ENCODE measurements at regions not wholly inside any gene's neighbourhood (a gene's known extent, or its start where the extent isn't known, plus 50 kb on each side); places are given as distances from the start of the nearest gene placed in this dataset.

- DNase-seq (ENCODE audit: low read depth) = no peak
Measured at GRCh38 chr2:59000796-59001195, 759.7 kb upstream of the FANCL start.

- no peak for DNase-seq (ENCODE audit: low read depth)
Measured at GRCh38 chr2:58992062-58992706, 751.1 kb upstream of the FANCL start.

GRCh38 chr2:58991357-58991756 is 750.2 kb upstream of the FANCL start:
- no peak for DNase-seq (ENCODE audit: low read depth)

- no peak for DNase-seq (ENCODE audit: low read depth)
Measured at GRCh38 chr2:58985541-58985940, 744.4 kb upstream of the FANCL start.

GRCh38 chr2:58984731-58985130 is 743.6 kb upstream of the FANCL start:
- DNase-seq (ENCODE audit: low read depth) = no peak

GRCh38 chr2:58983111-58983510 is 742.0 kb upstream of the FANCL start:
- no peak for DNase-seq (ENCODE audit: low read depth)

GRCh38 chr2:58981237-58981636 is 740.1 kb upstream of the FANCL start:
- no peak for DNase-seq (ENCODE audit: low read depth)

GRCh38 chr2:58976375-58977071 is 735.4 kb upstream of the FANCL start:
- DNase-seq (ENCODE audit: low read depth) = no peak

- no peak for DNase-seq (ENCODE audit: low read depth)
Measured at GRCh38 chr2:58974881-58975280, 733.8 kb upstream of the FANCL start.

GRCh38 chr2:58974426-58974825 is 733.3 kb upstream of the FANCL start:
- DNase-seq (ENCODE audit: low read depth) = no peak

- no peak for DNase-seq (ENCODE audit: low read depth)
Measured at GRCh38 chr2:58973811-58974281, 732.7 kb upstream of the FANCL start.

- no peak for DNase-seq (ENCODE audit: low read depth)
Measured at GRCh38 chr2:58972737-58973136, 731.6 kb upstream of the FANCL start.

GRCh38 chr2:58971511-58972360 is 730.6 kb upstream of the FANCL start:
- no peak for DNase-seq (ENCODE audit: low read depth)

- DNase-seq (ENCODE audit: low read depth) = no peak
Measured at GRCh38 chr2:58970365-58970764, 729.2 kb upstream of the FANCL start.

- DNase-seq (ENCODE audit: low read depth) = no peak
Measured at GRCh38 chr2:58968885-58969284, 727.8 kb upstream of the FANCL start.

GRCh38 chr2:58967736-58968135 is 726.6 kb upstream of the FANCL start:
- no peak for DNase-seq (ENCODE audit: low read depth)

- no peak for DNase-seq (ENCODE audit: low read depth)
Measured at GRCh38 chr2:58965602-58966001, 724.5 kb upstream of the FANCL start.

- DNase-seq (ENCODE audit: low read depth) = no peak
Measured at GRCh38 chr2:58959996-58960395, 718.9 kb upstream of the FANCL start.

GRCh38 chr2:58957188-58957840 is 716.2 kb upstream of the FANCL start:
- no peak for DNase-seq (ENCODE audit: low read depth)

- no peak for DNase-seq (ENCODE audit: low read depth)
Measured at GRCh38 chr2:58954880-58955385, 713.8 kb upstream of the FANCL start.

GRCh38 chr2:58951722-58952121 is 710.6 kb upstream of the FANCL start:
- no peak for DNase-seq (ENCODE audit: low read depth)

GRCh38 chr2:58950795-58951462 is 709.8 kb upstream of the FANCL start:
- DNase-seq (ENCODE audit: low read depth) = no peak

Data from GM04504 (cell line).